ENCODE measurements at regions not wholly inside any gene's neighbourhood (a gene's known extent, or its start where the extent isn't known, plus 50 kb on each side); places are given as distances from the start of the nearest gene placed in this dataset.

GRCh38 chr2:43171789-43172188, 54.6 kb downstream of the ZFP36L2 start:
- peak in 1 of 2 donors; percentile 15 for DNase-seq

GRCh38 chr2:43170405-43171105, 55.9 kb downstream of the ZFP36L2 start:
- DNase-seq, result no peak

DNA sequence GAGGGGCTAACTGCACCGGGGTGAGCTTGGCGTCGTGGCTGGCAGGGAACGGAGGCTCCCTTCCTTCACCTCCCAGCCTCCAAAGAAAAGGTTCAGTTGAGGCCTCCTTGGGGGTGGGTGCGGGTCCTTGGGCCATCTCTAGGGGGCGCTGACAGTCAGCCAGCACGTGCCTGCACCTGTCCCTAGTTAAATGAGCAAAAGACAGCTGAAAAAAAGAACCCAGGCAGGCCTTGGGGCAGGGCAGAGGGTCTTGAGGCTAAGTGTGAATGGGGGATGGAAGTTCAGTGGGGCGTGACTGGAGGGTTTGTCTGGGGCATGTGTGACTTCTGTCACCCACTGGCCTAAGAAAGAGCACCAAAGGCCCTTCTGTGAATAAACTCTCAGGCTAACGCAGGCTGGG, 56.4 kb downstream of the ZFP36L2 start:
- DNase-seq, result no peak

GRCh38 chr2:43169099-43169945, 57.1 kb downstream of the ZFP36L2 start:
- no peak for DNase-seq

DNA sequence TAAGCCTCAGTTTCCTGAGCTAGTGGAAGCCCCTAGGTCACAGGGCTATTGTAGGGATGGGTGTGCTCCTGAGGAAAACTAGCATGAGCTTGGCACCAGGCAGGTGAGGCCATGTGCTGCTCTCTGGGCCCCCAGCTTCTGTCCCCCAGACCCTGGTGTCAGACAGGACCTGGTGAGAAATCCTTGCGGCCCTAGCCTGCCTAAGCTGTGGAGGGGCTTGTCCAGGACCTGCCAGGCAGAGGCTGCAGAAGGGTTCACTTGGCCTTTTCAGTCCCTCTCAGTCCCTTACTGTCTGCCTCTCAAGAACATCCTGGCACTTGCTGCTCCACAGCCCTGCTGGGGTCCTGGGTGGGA, 58.4 kb downstream of the ZFP36L2 start:
- DNase-seq, result no peak

DNA sequence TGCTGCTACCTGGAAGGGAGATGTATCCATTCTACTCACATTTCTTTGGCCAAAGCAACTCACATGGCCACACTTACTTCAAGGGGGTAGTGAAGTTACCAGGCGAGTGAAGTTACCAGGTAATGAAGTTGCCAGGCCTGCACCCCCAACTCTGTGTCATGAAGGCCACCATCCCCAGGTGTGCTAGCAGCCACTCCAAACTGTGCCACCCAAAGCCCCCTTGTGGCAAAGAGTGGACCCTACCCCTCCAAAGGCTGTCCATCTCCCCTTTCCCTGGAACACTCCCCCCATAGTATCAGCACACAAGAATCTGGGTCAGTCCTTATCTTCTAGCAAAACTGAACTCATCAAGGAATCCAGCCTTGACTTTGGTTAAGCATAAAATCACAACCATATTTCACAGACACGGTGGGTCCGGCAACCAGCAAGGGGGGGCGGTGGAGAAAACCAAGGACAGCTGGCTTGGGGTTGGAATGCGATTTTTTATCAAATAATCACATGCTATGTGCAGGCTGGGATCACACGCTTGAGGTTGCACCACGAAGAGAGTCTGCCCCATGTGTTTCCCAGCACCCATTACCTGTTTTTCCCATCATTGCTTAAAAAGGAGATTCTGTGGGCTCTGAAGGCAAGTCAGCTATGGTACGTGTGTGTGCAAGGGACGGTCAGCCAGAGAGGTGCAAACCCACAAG, 60.9 kb downstream of the ZFP36L2 start:
- no peak for DNase-seq

DNA sequence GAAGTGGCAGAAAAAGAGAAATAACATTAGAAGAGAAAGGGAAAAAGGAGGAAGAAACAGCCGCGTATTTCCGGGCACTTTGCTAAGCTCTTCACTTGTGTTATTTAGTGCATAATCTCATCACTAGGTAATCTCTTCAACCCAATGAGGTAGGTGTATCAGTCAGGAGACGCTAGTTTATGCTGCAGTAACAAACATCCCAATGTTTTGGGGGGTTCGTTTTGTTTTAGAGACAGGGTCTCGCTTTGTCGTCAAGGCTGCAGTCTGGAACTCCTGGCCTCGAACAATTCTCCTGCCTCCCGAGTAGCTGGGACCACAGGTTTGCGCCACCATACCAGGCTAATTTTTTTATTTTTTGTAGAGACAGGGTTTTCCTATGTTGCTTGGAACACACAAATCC, 61.7 kb downstream of the ZFP36L2 start:
- no peak for DNase-seq

DNA sequence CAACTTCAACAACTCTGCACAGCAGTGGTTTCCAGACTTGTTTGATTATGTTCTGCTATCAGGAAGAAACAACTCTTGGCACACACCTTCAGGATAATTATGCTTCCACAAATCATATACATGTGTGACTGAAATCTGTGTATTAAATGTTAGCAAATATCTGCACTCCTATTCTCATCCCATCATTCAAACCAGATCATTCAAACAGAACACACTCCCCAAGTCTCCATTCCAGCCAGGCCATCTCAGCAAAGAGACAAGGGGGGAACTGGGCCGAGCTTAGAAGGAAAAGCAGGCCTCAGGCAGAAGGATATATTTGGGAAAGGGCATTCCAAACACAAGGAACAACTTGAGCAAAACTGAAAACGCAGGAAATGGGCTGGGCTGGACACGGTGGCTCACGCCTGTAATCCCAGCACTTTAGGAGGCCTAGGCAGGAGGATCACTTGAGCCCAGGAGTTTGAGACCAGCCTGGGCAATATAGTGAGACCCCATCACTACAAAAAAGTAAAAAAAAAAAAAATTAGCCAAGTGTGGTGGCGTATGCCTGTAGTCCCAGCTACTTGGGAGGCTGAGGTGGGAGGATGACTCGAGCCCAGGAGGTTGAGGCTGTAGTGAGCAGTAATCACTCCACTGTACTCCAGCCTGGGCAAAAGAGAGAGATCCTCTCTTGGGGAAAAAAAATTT, 62.7 kb downstream of the ZFP36L2 start:
- DNase-seq, result no peak

- DNase-seq, result no peak
Measured at GRCh38 chr2:43162511-43162776, 64.0 kb downstream of the ZFP36L2 start.

DNA sequence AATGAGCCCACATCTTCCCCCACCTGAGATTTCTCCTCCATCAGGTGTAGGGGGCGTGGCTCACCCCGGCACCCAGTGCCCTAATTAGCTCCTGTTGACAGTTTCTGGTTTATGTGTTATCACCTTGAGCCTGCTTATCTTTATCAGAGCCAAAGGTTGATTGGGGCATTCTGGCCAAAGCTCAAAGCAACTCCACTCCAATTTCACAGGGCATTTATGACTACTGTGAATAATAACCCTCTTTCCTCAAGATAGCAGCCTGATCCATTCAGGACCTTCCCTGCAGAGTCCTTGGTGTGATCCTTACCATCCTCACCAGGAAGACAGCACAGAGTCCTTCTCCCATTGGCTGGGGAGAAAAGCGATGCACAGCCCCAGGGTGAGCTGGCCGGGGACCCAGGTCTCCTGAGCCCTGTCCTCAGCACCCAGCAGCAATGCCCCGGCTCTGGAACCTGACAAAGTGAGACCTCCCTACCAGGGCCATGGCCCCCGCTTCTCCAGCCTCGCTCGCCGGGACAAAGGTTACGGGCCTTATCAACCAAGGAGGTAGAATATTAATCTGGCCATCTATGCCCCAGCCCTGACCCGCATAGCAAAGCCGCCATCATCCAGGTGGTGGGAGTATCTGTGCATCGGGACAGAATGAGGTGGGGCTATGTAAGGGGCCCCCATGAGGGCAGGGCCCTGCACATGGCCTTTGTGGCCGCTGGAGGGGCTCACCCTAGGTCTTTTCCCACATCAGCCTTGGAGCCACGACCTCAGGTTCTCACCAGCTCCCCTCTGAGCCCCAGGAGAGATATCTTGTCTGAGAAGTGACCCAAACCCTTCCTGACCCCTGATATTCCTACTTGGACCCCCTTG, 64.5 kb downstream of the ZFP36L2 start:
- no peak for DNase-seq

GRCh38 chr2:43160778-43161177, 65.6 kb downstream of the ZFP36L2 start:
- no peak for DNase-seq

- no peak for DNase-seq
Measured at GRCh38 chr2:43159797-43160196, 66.6 kb downstream of the ZFP36L2 start.

GRCh38 chr2:43158259-43158880, 68.0 kb downstream of the ZFP36L2 start:
- DNase-seq, result no peak

DNA sequence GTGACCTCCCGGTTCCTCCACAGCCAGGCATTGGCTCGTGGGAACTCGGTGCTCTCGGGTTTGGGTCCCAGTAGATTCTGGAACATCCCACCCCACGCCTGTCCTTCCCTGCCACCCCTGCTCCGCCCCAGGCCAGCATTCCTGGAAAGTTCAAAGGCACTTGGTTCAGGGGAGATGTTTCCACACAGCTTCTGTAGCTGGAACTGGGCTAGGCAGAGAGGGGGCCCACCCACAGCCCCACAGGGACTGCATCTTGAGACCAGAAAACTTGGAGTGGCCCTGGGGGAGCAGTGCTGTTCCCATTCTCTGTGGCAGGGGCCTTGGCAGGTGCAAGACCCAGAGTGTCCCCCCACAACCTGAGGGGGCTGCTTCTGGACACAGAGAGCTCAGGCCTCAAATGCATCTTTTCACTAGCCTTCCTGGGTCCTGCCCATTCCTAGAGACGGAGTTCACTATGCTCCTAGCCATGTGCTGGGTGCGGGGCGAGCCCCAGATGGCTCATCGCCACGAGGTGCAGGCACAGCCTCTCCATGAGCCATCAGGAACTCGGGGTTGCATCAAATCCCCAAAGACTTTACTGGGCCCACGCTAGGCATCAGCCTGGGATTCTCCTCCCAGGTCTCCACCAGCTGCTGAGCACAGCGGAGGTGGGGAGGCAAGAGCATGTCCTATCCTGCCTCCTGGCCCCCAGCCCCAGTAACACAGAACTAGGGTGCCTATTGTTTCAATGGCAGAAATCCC, 68.7 kb downstream of the ZFP36L2 start:
- no peak for DNase-seq

DNA sequence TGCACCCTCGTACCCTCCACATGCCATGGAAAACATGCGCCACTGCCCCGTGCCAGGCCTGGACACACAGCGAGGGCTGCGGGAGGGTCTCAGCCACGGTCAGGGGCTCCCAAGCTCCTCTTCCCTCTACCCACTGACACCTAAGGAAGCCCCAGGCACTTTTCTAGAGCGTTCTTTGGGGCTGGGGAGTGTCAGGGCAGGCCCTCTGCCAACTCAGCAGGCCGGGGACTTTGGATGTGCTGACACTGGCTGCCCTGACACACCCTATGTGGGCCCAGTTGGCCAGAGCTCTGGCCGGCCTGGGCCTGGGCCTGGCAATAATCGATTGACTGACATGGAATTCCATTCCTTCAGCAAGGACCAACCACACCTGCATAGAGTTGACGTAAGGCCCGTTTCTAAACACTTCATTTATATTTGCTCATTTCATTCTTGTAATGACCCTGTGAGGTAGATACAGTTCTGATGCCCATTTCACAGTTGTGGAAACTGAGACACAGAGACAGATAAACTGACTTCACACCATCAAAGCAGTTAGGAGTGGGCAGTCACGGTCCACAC, 70.5 kb downstream of the ZFP36L2 start:
- no peak for DNase-seq

DNA sequence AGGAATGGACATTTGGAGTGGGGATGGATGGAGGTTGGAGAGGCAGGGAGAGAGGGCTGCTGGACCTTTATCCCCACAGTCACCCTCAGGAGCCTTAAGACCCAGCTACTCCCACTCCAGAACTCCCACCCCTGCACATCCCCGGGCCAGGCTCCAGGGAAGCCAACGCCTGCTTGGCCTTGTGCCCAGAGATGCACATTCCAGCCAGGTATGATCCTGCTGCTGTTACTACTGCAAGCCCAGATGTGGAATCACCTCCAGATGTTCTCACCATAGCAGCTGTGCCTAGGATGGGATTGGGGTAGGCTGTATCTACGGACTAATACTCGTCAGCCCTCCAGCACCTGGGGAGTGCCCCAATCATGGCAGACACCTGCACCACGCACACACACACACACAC, 71.7 kb downstream of the ZFP36L2 start:
- DNase-seq, result no peak

DNA sequence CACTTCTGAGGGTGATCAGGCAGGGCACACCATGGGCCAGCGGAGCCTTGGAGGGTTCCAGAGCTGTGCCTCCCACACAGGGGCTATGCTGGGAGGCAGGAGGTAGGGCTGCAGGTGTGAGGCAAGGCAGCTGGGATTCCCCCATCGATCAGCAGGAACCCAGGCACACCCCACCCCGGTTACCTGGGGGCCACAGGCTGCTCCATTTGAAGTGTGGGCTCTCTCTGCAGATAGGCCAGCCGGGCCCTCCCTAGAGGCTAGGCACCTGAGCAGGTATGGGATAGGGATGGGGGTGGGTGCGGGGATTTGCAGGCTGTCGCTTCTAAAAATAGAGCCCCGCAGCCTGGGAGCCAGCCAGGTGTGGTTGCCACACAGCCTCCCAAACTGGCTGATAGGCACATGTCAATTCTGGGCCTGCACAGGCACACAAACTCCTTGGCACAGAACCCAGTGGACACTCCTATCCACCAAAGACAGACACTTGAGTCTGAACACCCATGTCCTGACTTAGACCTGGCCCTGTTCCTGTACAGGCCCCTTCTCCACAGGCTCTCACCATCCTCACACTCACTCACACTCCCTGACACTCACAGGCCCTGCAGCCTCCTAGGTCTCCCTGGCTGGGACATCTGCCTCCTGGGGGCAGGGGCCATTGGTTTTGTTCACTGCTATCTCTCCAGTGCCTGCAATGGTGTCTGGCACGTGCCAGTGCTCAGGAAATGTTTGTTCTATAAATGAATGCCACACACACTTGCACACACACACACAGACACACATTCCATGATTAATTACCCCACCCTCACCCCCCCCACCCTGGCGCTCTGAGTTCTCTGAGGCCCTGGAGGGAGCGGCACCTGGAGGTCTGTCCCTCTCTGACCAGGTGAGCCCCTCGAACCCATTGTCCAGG, 73.4 kb downstream of the ZFP36L2 start:
- no peak for DNase-seq

GRCh38 chr2:43152186-43152585, 74.2 kb downstream of the ZFP36L2 start:
- no peak for DNase-seq

GRCh38 chr2:43149482-43150107, 76.8 kb downstream of the ZFP36L2 start:
- no peak for DNase-seq
